ENCODE measurements at regions not wholly inside any gene's neighbourhood (a gene's known extent, or its start where the extent isn't known, plus 50 kb on each side); places are given as distances from the start of the nearest gene placed in this dataset.
A peak's percentile ranks its signal among the peaks of the same experiment; 100 is the strongest.

- H3K4me3 ChIP-seq (ENCODE audit: control insufficient read depth, low read depth, low read length) = no peak overlapping the region
- no peak for DNase-seq (ENCODE audit: low read depth)
- TF ChIP-seq CTCF (conservative IDR thresholded peaks at IDR 0.05; ENCODE audit: control insufficient read depth, insufficient read depth, low read depth, low read length) = no peak
These were observed 79.8 kb downstream of the ACTBL2 start for GRCh38 chr5:57402761-57403160.

GRCh38 chr5:57402348-57402747 lies 80.3 kb downstream of the ACTBL2 start:
- TF ChIP-seq CTCF (conservative IDR thresholded peaks at IDR 0.05; ENCODE audit: control insufficient read depth, insufficient read depth, low read depth, low read length) = no peak
- no peak for DNase-seq (ENCODE audit: low read depth)
- H3K4me3 ChIP-seq (ENCODE audit: control insufficient read depth, low read depth, low read length) = no peak overlapping the region

- DNase-seq (ENCODE audit: low read depth) = no peak
- no peak overlapping the region for H3K4me3 ChIP-seq (ENCODE audit: control insufficient read depth, low read depth, low read length)
- TF ChIP-seq CTCF (conservative IDR thresholded peaks at IDR 0.05; ENCODE audit: control insufficient read depth, insufficient read depth, low read depth, low read length) = no peak
These were observed 84.1 kb downstream of the ACTBL2 start for GRCh38 chr5:57398413-57399093.

GRCh38 chr5:57396701-57397100 lies 85.9 kb downstream of the ACTBL2 start:
- no peak overlapping the region for H3K4me3 ChIP-seq (ENCODE audit: control insufficient read depth, low read depth, low read length)
- no peak for TF ChIP-seq CTCF (conservative IDR thresholded peaks at IDR 0.05; ENCODE audit: control insufficient read depth, insufficient read depth, low read depth, low read length)
- no peak for DNase-seq (ENCODE audit: low read depth)

GRCh38 chr5:57394421-57395210 lies 88.0 kb downstream of the ACTBL2 start:
- H3K4me3 ChIP-seq (ENCODE audit: control insufficient read depth, low read depth, low read length) = no peak overlapping the region
- TF ChIP-seq CTCF (conservative IDR thresholded peaks at IDR 0.05; ENCODE audit: control insufficient read depth, insufficient read depth, low read depth, low read length) = no peak
- DNase-seq (ENCODE audit: low read depth) = no peak

- no peak for TF ChIP-seq CTCF (conservative IDR thresholded peaks at IDR 0.05; ENCODE audit: control insufficient read depth, insufficient read depth, low read depth, low read length)
- peak; percentile 70 for DNase-seq (ENCODE audit: low read depth)
- H3K4me3 ChIP-seq (ENCODE audit: control insufficient read depth, low read depth, low read length) = no peak overlapping the region
These were observed 95.7 kb downstream of the ACTBL2 start for GRCh38 chr5:57386958-57387357.
